ENCODE measurements at regions not wholly inside any gene's neighbourhood (a gene's known extent, or its start where the extent isn't known, plus 50 kb on each side); places are given as distances from the start of the nearest gene placed in this dataset.

DNA sequence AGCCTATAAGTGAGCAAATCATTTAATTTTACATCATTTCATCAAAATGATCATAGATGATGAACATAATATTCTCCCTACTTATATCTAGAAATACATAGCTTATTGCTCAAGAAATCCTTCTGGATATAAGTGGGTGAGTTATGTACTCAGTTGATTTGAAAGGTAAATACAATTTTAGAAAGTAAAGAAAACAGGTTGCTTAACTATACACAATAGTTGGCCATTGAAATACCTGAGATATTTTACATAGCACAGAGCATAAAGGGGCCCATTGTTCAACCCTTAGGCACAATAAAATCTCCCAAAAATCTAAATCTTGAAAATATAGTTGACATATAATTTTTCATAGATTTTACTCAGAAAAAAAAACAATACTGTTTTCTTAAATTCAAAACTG lies 782.0 kb upstream of the KLHL1 start:
- H3K27me3 ChIP-seq (ENCODE audit: insufficient read depth in 3 of 3, low read length in 2 of 3), result no peaks in the 10 kb centered on the region
- intact Hi-C loops (cut with DNase I), result no loop called here
- no peak overlapping the region for H3K4me3 ChIP-seq
- ATAC-seq (no peak), DNase-seq (no peak)
- no peaks in the 10 kb centered on the region for H3K9me3 ChIP-seq
- no peaks in the 10 kb centered on the region for H3K4me1 ChIP-seq
- TF ChIP-seq, protein P1, sequence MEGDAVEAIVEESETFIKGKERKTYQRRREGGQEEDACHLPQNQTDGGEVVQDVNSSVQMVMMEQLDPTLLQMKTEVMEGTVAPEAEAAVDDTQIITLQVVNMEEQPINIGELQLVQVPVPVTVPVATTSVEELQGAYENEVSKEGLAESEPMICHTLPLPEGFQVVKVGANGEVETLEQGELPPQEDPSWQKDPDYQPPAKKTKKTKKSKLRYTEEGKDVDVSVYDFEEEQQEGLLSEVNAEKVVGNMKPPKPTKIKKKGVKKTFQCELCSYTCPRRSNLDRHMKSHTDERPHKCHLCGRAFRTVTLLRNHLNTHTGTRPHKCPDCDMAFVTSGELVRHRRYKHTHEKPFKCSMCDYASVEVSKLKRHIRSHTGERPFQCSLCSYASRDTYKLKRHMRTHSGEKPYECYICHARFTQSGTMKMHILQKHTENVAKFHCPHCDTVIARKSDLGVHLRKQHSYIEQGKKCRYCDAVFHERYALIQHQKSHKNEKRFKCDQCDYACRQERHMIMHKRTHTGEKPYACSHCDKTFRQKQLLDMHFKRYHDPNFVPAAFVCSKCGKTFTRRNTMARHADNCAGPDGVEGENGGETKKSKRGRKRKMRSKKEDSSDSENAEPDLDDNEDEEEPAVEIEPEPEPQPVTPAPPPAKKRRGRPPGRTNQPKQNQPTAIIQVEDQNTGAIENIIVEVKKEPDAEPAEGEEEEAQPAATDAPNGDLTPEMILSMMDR (IDR thresholded peaks at IDR 0.05), result no peak
- no peak overlapping the region for H3K27ac ChIP-seq
- H3K36me3 ChIP-seq (ENCODE audit: insufficient read depth in 1 of 2, low read depth in 1 of 2), result no peaks in the 10 kb centered on the region

DNA sequence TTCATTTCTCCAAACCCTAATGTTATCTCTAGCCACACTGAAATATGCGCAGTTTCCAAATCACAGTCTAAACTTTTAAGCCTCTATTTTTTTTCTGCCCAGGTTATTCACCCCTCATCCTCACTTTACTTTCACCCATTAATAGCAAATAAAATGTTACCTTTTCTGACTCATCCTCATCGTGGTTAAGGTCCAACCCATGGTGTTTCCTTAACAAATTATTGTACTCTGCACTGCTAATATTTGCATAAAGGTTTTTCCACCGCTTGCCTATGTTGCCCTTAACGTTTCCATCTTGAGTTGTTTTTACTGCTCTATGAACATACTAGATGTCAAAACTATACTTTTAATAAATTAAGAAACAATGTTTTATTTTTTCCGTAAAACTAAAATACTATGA lies 780.9 kb upstream of the KLHL1 start:
- TF ChIP-seq, protein P1 (IDR thresholded peaks at IDR 0.05), result no peak
- no peaks in the 10 kb centered on the region for H3K4me1 ChIP-seq
- DNase-seq (no peak), ATAC-seq (no peak)
- intact Hi-C loops (cut with DNase I), result no loop called here
- no peak overlapping the region for H3K4me3 ChIP-seq
- H3K36me3 ChIP-seq (ENCODE audit: insufficient read depth in 1 of 2, low read depth in 1 of 2), result no peaks in the 10 kb centered on the region
- WGBS, 3 donors, result 84 to 87% (median 86%) methylated on average over 5 of the region's 5 CpGs
- H3K27me3 ChIP-seq (ENCODE audit: insufficient read depth in 3 of 3, low read length in 2 of 3), result no peaks in the 10 kb centered on the region
- H3K27ac ChIP-seq, result no peak overlapping the region
- no peaks in the 10 kb centered on the region for H3K9me3 ChIP-seq

DNA sequence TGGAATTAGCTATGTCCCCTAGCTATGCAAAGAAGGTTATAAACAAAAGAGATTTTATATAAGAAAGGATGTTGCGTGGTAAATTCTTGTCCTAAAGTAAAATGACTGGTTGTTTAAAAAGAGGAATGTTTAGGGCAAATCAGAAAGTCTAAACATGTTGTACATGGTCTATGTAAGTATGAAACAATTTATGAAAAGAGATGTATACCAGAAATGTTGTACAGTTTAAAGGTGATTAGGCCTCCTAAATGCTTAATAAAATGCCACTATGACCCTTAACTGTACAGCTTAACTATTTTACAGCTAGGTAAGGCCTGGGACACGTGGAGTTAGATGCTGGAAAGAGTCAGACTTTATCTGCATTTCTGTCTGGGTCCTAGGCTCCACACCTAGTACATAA lies 775.9 kb upstream of the KLHL1 start:
- 55 to 64% (median 63%) methylated on average over 2 of the region's 2 CpGs for WGBS, 3 donors
- intact Hi-C loops (cut with DNase I), result no loop called here
- DNase-seq (no peak), ATAC-seq (no peak)
- TF ChIP-seq, protein P1 (IDR thresholded peaks at IDR 0.05), result no peak
- H3K4me1 ChIP-seq, result no peaks in the 10 kb centered on the region
- no peaks in the 10 kb centered on the region for H3K9me3 ChIP-seq
- no peaks in the 10 kb centered on the region for H3K36me3 ChIP-seq (ENCODE audit: insufficient read depth in 1 of 2, low read depth in 1 of 2)
- no peaks in the 10 kb centered on the region for H3K27me3 ChIP-seq (ENCODE audit: insufficient read depth in 3 of 3, low read length in 2 of 3)
- H3K27ac ChIP-seq, result no peak overlapping the region
- no peak overlapping the region for H3K4me3 ChIP-seq

DNA sequence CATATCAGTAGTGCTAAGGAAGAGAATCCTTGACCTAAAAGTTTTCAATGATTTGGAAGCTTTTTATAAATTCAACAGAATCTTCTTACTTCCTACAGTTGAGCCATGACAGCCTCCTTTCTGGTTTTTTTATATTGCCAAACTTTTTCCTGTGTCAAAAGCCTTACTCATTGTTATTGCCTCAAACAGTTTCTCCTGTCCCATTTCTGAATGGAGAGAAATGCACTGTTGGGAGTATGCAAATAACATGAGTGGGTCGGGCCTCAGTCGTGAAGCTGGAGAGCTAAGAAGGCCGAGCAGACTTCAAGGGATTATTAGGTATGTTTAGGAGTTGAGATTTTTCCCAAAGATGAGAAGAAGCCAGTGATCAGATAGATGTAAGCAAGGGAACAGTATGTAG lies 766.4 kb upstream of the KLHL1 start:
- Histone ChIP-seq H3K4me3 (no peak overlapping the region), H3K9me3 (no peaks in the 10 kb centered on the region), H3K27me3 (ENCODE audit: insufficient read depth in 3 of 3, low read length in 2 of 3) (no peaks in the 10 kb centered on the region), H3K27ac (no peak overlapping the region), H3K4me1 (no peaks in the 10 kb centered on the region), H3K36me3 (ENCODE audit: insufficient read depth in 1 of 2, low read depth in 1 of 2) (no peaks in the 10 kb centered on the region)
- intact Hi-C loops (cut with DNase I), result no loop called here
- TF ChIP-seq, protein P1 (IDR thresholded peaks at IDR 0.05), result no peak
- ATAC-seq (no peak), DNase-seq (no peak)
- 70 to 79% (median 73%) methylated on average over 3 of the region's 3 CpGs for WGBS, 3 donors

DNA sequence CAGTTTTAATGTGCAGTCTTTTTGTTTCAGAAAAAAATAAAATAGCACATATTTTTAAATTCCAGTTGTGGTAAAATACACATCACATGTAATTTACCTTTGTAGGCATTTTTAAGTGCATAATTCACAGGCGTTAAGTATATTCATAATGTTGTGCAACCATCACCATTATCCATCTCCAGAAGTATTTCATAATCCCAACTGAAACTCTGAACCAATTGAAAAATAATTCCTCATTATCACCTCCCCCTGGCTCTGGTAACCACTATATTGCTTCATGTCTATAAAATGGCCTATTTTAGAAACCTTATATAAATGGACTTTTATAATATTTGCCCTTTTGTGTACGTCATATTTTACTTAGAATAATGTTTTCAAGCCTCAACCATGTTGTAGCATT lies 756.5 kb upstream of the KLHL1 start:
- DNase-seq (no peak), ATAC-seq (no peak)
- TF ChIP-seq, protein P1 (IDR thresholded peaks at IDR 0.05), result no peak
- Histone ChIP-seq H3K4me3 (no peak overlapping the region), H3K9me3 (no peaks in the 10 kb centered on the region), H3K27me3 (ENCODE audit: insufficient read depth in 3 of 3, low read length in 2 of 3) (no peaks in the 10 kb centered on the region), H3K27ac (no peak overlapping the region), H3K36me3 (ENCODE audit: insufficient read depth in 1 of 2, low read depth in 1 of 2) (no peaks in the 10 kb centered on the region), H3K4me1 (no peaks in the 10 kb centered on the region)
- intact Hi-C loops (cut with DNase I), result no loop called here
- 80 to 91% (median 87%) methylated on average over 2 of the region's 2 CpGs for WGBS, 3 donors
